HL-60 (cell line): ENCODE measurements at regions not wholly inside any gene's neighbourhood (a gene's known extent, or its start where the extent isn't known, plus 50 kb on each side); places are given as distances from the start of the nearest gene placed in this dataset.

ENCODE experiments used
- DNase-seq, 2 experiments: peaks; one replicate each; pipeline ENCODE4 v3.0.0-alpha.2; 2010 to 2020; ENCODE audit warnings: low read depth in 1 of 2, low spot score in 1 of 2
- H3K27ac ChIP-seq: fragments of 250-450 bp; sonication (Bioruptor Pico); replicated peaks from 2 replicates; pipeline ENCODE4 v1.5.1; 2020; ENCODE audit warnings: mild to moderate bottlenecking, moderate library complexity
- H3K27me3 ChIP-seq: fragments of 250-450 bp; sonication (Bioruptor Pico); 2 replicates; pipeline ENCODE4 v1.5.1; 2021; ENCODE audit warnings: mild to moderate bottlenecking, moderate library complexity; ENCODE audit not compliant: insufficient read depth, poor library complexity, severe bottlenecking
- H3K4me3 ChIP-seq: replicated peaks from 2 replicates; pipeline ENCODE4 v1.5.1; 2011; ENCODE audit warnings: mild to moderate bottlenecking, control low read depth, low read length; ENCODE audit not compliant: insufficient read depth
- CTCF ChIP-seq: IDR thresholded peaks from one replicate; pipeline ENCODE4 v1.5.1; 2011; ENCODE audit warnings: low read length, control low read depth, inconsistent platforms; ENCODE audit not compliant: insufficient read depth
- GABPA ChIP-seq: IDR thresholded peaks from 2 replicates; pipeline ENCODE4 v1.6.1; 2012; ENCODE audit warnings: low read depth
- POLR2AphosphoS5 ChIP-seq: IDR thresholded peaks from 2 replicates; pipeline ENCODE4 v1.6.1; 2012; ENCODE audit warnings: low read depth
- REST ChIP-seq: IDR thresholded peaks from 2 replicates; pipeline ENCODE4 v1.6.1; 2012; ENCODE audit warnings: low read depth; ENCODE audit not compliant: insufficient replicate concordance
- SPI1 ChIP-seq: IDR thresholded peaks from 2 replicates; pipeline ENCODE4 v1.6.1; 2012; ENCODE audit warnings: low read depth, mild to moderate bottlenecking, borderline replicate concordance

GRCh38 chr20:24190905-24191304 lies 202.3 kb upstream of the GGTLC1 start:
- H3K27ac ChIP-seq: no peak overlapping the region
- DNase-seq: no peak

GRCh38 chr20:24185791-24186190 lies 197.2 kb upstream of the GGTLC1 start:
- Histone ChIP-seq H3K27ac (no peak overlapping the region), H3K27me3 (no peaks in the 10 kb centered on the region), H3K4me3 (no peak overlapping the region)
- no peak for TF ChIP-seq REST
- TF ChIP-seq POLR2AphosphoS5: no peak
- TF ChIP-seq SPI1: no peak
- TF ChIP-seq CTCF: no peak
- no peak for TF ChIP-seq GABPA
- no peak for DNase-seq

More at GRCh38 chr20:24190905-24191304, 202.3 kb upstream of the GGTLC1 start:
- H3K27me3 ChIP-seq: no peaks in the 10 kb centered on the region
- TF ChIP-seq GABPA (no peak), REST (no peak), SPI1 (no peak), POLR2AphosphoS5 (no peak), CTCF (no peak)
- H3K4me3 ChIP-seq: no peak overlapping the region

- Histone ChIP-seq H3K27ac (no peak overlapping the region), H3K4me3 (no peak overlapping the region), H3K27me3 (no peaks in the 10 kb centered on the region)
- no peak for DNase-seq
- TF ChIP-seq POLR2AphosphoS5 (no peak), CTCF (no peak), GABPA (no peak), REST (no peak), SPI1 (no peak)
These were observed 192.6 kb upstream of the GGTLC1 start for GRCh38 chr20:24181151-24181550.
